AG09319 (cell line): ENCODE measurements at regions not wholly inside any gene's neighbourhood (a gene's known extent, or its start where the extent isn't known, plus 50 kb on each side); places are given as distances from the start of the nearest gene placed in this dataset.

Experiments used
- DNase-seq: peaks from one replicate; pipeline ENCODE4 v3.0.0-alpha.2; 2010; ENCODE audit warnings: low read depth; ENCODE audit errors: extremely low read depth
- CTCF ChIP-seq: IDR thresholded peaks from 2 replicates; pipeline ENCODE4 v1.5.1; 2011; ENCODE audit warnings: low read depth, mild to moderate bottlenecking, inconsistent platforms, low read length, moderate library complexity

GRCh38 chr11:36790526-36790925 lies 192.5 kb upstream of the RAG2 start:
- TF ChIP-seq CTCF: no peak
- DNase-seq: no peak

- DNase-seq: no peak
- no peak for TF ChIP-seq CTCF
These were observed 185.8 kb upstream of the RAG2 start for GRCh38 chr11:36783808-36784207.

GRCh38 chr11:36779791-36780190 lies 181.8 kb upstream of the RAG2 start:
- no peak for TF ChIP-seq CTCF
- no peak for DNase-seq

- no peak for DNase-seq
- no peak for TF ChIP-seq CTCF
These were observed 179.3 kb upstream of the RAG2 start for GRCh38 chr11:36777311-36777710.

GRCh38 chr11:36775756-36776155 lies 177.7 kb upstream of the RAG2 start:
- TF ChIP-seq CTCF: no peak
- no peak for DNase-seq

GRCh38 chr11:36775130-36775529 lies 177.1 kb upstream of the RAG2 start:
- DNase-seq: no peak
- no peak for TF ChIP-seq CTCF

- DNase-seq: peak; percentile 1
- TF ChIP-seq CTCF: no peak
These were observed 176.6 kb upstream of the RAG2 start for GRCh38 chr11:36774603-36775002.

- no peak for TF ChIP-seq CTCF
- no peak for DNase-seq
These were observed 165.2 kb upstream of the RAG2 start for GRCh38 chr11:36763187-36763586.
